Putamen (tissue), 1 donor: ENCODE measurements at regions not wholly inside any gene's neighbourhood (a gene's known extent, or its start where the extent isn't known, plus 50 kb on each side); places are given as distances from the start of the nearest gene placed in this dataset.
"Not testable (repeated sequence)": the region's sequence is repeated elsewhere in the genome, so short reads cannot be mapped to it uniquely, and the experiment has no call there.

ENCODE experiments used
- DNase-seq: peaks from one replicate; pipeline ENCODE4 v3.0.0-alpha.2; 2016; ENCODE audit warnings: low spot score

DNA sequence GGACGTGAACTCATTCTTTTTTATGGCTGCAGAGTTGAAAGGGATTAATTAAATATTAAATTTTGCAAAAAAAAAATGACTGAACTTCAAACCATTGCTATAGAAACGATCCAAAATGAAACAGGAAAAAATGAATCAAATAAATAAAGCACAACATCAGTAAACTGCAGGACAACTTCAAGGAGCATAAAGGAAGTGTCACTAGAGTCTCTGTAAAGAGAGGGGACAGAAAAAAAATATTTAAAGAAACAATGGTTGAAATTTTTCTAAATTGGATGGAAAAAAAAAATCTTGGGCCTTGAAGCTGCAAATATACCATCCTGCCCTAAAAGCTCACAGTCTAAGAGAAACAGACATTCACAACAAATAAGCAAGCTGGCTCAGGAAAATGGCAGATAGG is 339.3 kb upstream of the INTU start:
- DNase-seq: no peak

DNA sequence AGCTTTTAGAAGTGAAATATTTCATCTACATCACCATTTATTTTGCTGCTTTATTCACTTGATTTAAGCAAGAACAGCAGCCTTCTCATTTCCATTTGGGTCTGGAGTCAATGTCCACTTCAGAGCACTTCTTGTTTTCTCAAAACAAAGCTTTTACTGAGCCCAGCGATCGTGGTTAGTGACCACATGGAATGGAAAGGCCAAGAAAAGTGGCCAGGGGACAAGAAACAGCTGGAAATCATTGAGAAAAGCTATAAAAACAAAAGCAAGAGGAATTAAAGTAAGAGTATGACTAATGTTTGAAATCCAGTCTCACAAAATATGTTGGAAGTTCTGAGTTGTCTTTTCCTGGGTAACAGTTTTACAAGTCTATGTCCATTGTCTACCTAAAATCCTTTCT is 328.4 kb upstream of the INTU start:
- no peak for DNase-seq

DNA sequence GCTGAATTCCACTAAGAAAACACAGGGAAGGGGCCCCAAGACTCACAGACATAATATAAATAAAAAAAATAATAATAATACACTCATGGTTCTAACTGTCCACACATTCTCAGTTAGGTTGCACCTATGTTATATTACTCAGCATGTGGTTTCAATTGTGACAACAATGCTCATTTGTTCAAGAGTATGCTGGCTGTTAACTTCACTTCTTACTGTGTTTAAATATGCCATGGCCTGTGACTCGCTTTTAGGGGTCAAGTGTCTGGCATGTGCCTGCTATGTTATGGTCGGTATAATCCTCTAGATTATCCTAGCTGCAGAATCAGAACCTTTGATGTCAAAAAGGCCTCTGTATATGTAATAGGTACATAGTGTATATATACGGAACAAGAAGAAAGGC is 324.8 kb upstream of the INTU start:
- DNase-seq: no peak

DNA sequence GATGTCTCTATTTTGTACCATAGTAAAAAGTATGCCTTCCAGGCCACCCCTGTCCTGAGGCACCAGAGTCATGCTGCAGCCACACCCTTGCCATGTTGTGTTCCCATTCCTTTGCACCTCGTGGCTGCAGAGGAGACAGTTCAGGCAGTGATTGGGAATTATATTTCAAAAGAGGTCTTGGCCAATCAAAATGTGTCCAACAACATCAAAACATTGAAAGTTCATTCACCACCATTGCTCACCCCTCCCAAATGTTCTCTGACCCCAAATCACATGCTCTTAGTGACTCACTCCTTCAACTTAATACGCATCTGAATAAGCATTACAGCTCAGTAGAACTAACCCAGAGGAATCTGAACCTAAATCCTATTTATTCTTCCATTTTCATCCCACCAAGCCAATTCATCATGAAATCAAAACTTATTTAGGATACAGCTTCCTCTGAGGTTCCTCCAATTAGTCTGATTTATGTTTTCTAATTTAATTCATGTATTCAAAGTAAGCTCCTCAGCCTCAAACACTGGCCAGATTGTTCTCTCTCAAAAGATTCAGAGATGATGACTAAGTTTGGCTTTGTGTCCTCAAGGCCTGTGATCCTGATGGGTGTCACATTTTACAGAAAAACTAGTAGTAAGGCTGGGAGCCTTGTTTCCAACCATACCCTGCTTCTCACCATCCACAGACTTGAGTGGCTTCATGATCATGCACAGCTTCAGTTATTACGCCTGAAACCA is 323.2 kb upstream of the INTU start:
- DNase-seq: no peak

DNA sequence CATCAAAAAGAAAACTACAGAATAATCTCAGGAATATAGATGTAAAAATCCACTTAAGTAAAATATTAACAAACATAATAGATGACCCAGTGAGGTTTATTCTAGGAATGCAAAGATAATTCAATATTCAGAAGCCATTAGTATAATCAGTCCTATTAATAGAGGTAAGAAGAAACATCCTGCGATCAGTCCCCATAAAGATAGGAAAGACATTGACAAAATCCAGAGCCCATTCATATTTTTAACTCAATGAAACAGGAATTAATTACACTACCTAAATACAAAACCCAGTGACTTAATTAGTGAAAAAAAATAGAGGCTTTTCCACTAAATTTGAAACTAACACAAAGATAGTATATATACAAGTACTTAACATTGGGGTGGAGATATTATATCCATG is 321.4 kb upstream of the INTU start:
- no peak for DNase-seq

DNA sequence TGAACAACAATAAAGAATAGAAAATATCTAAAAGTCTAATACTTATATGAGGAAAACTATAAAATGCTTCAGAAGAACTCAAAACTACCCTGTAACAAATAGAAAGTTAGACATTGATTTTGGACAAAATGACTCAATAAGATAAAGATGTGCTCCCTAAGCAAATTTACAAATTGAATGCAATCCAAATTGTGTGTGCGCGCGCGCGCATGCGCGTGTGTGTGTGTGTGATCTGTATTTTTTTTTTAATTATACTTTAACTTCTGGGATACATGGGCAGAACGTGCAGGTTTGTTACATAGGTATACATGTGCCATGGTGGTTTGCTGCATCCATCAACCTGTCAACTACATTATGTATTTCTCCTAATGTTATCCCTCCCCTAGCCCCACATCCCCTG is 320.8 kb upstream of the INTU start:
- no peak for DNase-seq

DNA sequence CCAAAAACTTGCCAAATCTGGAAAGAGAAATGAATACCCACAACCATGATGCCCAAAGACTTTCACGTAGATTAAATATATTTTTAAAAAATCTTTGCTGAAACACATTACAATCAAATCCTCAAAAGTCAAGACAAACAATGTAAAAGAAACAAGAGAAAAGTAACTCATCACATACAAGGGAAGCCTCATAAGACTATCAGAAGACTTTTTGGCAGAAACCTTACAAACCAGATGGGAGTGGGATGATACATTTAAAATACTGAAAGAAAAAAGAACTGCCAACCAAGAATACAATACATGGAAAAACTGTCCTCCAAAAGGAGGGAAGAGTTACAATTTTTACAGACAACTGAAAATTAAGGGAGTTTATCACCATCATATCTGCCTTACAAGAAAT is 319.0 kb upstream of the INTU start:
- DNase-seq: no peak

DNA sequence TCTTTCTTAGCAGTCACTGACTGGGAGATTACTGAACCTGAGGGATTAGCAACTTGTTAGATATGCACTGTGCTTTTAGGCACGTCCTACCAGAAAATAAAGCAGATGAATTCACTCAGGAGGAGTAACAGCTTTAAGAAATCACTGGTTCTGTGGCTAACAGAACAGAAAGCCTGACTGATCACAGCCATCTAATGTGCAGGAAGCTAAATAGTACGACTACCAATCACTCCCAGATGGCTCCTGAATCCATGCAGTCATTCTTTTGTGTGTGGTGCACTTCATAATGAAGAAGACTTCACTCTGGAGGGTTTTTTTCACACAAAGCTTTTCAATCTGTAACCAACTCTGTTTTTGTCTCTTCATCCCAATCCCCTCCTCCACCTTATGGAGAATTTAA is 305.3 kb upstream of the INTU start:
- DNase-seq: no peak

DNA sequence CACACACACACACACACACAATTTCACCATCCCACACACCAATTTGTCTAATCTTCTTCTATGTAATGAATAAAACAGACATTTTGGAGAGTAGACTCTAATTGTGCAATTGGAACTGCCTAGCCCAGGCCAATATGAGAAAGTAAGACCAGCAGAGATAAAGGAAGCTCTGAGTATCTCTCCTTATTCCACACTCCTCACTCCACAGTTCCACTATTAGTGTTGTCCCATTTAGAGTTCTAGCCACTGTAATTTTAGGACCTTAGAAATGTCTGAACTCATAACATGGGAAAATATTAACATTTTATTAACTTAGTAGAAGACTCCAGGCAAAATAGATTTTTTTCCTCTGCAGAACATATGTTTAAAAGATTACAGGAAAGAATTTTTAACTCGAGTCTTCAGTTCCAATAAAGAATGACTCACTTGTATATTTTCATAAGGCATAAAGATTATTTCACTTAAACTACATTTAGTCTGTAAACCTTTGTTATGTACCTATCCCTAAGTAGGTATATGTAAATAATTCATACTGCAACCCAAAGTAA is 297.6 kb upstream of the INTU start:
- no peak for DNase-seq

DNA sequence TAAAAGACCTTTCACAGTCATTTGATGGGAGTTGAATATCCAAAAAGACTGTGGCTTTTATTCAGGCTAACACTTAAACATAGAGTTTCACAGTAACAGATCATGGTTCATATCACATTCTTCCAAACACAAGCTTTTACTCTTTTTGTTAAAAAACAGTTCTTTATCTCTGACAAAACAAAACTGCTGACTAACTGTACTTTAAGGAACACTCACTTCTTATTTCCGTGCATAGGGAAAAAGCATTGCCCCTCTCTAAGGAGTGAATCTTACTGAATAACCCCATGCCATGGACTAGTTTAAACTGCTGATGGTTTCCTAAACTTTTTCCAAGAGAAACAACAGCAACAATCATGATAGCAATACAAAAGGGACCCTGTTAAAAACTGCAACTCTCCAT is 297.0 kb upstream of the INTU start:
- no peak for DNase-seq

DNA sequence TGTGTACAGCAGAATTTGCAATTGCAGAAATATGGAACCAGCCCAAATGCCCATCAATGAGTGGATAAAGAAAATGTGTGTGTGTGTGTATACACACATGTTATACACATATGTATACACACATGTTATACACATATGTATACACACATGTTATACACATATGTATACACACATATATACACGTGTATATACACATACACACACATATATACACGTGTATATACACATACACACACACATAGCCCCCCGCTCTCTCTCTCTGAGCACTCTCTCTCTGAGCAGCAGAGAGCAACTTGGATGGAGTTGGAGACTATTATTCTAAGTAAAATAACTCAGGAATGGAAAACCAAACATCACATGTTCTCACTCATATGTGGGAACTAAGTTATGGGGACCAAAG is 289.6 kb upstream of the INTU start:
- DNase-seq: not testable (repeated sequence)

DNA sequence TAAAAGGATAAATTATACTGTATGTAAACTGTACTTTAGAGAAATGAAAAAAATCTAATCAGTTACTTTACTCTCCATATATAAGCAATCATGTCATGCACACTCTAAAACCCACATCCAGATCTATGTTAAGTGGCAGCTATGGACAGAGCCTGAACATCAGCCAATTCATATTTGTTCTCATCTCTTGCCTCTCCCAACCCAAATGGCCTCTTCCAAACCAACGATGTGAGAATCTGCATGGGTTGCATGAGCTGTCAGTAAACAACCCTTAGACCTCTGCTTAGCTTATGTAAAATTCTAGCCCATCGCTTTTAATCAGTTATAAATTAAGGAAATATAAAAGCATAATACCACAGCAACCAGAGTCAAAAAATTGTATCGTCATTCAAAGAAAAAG is 288.7 kb upstream of the INTU start:
- DNase-seq: no peak

DNA sequence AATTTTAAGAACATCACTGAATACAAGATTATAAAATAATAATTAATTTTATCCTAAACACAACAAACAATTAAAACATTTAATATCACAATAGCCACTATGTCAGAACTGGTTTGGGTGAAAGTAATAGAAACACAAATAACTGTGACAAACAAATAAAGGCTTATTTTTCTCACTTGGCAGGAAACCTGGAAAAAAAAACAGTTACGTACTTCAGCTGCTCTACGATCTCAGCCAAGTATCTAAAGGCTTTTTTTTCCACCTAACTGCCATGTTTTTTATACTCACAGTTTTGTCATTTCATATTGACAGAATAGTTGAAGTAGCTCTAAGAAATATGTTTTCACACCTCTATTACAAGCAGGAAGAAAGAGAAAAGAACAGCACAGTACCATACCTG is 284.8 kb upstream of the INTU start:
- DNase-seq: no peak

DNA sequence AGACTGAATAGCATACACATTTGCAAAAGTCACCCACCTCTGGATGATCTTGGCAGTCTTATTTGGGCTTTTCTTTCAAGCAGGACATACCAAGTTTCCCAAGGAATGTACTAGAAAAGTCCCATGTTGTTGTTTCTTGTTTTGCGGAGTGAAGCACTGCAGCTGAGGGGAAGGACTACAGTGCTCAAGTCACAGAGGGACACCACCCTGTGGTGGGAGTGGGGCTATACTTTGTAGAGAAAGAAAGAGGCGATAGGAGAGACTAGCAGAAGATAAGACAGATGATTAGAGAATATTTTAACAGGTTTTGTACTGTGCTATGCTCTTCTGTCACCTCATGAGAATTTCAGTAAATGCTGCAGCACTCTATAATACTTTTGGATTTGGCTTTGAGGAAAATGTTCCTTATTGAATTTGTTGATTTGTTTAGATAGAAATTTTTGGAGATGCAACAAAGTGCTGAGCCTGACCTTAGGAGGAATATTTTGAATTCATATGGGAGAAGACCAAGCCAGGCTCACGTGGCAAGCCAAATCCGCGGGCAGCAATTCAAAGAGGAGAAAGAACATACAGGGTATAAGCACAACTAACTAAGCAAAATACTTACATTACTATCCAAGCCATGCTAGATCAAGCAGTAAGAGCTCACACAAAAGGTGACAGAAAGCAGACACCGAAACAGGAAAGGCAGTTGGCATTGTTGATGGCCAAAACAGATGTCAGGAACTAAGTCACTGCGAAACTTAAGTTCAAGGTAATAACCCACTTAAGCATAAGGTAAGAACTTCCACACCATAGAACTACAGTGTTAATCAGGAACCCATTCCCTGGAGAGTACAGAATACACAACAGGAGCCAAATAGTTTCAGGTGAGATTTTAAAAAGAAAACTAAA is 280.3 kb upstream of the INTU start:
- DNase-seq: no peak

DNA sequence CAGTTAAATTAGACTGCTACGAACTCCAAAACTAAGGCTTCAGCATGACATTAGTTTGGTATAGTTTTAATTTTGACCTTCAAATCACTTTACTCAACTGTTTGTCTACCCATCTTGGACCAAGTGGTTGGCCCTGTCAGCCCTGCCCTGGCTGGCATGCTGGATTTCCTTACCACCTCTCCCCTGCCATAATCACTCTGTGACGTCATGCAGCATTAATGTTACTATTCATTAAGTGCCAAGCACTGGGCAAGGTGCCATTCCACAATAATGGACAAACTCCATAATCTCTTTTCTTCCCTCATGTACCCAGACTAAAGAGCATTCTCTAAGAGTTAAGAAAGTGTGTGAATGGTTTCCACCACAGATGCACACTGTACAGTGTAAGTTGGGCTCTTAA is 277.0 kb upstream of the INTU start:
- DNase-seq: no peak

DNA sequence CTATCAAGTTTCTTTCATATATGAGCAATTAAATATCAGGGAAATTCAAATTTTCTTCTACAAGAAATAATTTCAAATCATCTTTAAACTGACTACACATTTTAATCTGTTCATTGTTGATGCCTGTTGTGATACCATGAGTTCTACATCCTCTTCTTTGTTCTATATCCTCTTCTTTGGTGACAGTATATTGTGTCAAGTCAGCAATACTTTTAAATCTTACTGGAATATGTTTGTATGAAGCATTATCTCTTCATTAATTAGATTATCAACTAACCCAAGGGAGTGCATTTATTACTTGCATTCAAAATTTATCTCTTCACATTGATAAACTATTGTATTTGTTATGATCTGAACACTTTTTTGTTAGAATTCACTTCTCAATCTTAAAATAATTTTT is 275.0 kb upstream of the INTU start:
- DNase-seq: no peak

DNA sequence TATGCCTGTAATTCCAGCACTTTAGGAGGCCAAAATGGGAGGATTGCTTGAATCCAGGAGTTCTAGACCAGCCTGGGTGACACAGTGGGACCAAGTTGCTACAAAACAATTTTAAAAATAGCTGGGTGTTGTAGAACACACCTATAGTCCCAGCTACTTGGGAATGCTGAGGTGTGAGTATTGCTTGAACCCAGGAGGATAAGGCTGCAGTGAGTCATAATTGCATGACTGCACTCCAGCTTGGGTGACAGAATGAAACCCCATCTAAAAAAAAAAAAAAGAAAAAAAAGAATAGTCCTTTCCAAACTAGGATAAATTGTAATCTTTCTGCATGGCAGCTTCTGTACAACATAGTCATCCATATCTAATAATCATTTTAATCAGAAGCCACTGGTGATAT is 270.1 kb upstream of the INTU start:
- no peak for DNase-seq

DNA sequence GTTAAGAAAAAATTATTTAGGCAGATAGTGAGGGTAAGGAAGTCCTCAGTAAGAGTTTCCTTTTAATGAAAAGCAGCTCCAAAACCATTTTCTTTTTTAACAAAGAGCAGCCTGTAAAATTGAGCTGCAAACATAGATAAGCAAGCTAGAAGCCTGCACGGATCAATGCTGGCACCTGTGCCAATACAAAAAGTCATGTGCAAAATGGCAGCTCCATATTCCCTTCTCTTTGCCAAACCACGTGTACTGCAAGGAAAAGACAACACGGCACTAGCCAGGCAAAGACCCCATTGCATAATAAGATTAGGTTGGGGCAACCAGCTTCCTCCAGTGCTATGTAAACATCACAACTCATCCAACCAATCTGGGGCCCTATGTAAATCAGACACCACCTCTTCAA is 268.4 kb upstream of the INTU start:
- no peak for DNase-seq

DNA sequence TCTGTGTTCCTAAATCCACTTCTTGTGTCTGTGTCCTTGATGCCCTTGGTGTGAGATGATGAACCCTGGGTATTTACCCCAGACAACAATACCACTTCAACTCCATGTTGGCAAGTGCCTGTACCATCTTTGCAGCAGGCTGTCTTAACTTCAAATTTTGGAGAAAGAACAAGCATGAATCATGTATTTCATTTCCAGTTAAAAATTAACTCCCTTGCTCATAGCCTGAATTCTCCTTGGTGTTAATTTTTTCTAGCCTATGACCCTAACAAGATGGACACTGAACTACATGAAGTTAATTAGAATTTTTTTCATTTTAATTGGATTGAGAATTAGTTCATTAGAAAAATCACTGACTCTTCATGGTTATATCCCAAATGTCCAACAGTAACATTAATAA is 267.8 kb upstream of the INTU start:
- DNase-seq: no peak

DNA sequence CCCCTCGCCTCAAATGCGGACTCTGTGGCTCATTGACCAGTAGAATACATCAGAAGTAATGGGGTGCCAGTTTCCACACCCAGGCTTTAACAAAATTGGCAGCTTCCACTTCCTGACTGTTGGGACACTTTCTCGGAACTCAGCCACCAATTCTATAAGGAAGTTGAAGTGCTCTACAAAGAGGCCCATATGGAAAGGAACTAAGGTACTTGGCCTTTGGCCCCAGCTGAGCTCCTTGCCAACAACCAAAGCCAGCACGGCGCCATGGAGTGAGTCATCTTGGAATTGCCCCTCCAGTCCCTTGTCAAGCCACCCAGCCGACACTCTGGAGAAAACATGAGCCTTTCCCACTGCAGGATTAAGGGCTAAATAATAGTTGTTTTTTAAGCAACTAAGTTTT is 262.2 kb upstream of the INTU start:
- DNase-seq: no peak

DNA sequence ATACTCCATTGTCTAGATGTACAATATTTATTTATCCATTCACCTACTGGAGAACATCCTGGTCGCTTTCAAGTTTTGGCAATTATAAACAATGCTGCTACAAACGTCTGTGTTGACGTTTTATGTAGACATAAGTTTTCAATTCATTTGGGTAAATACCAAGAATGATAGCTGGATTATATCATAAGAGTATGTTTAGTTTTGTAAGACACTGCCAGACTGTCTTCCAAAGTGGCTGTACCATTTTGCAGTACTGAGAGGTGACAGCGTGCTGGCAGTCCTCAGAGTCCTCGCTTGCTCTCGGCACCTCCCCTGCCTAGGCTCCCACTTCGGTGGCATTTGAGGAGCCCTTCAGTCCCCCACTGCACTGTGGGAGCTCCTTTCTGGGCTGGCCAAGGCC is 253.3 kb upstream of the INTU start:
- DNase-seq: no peak

DNA sequence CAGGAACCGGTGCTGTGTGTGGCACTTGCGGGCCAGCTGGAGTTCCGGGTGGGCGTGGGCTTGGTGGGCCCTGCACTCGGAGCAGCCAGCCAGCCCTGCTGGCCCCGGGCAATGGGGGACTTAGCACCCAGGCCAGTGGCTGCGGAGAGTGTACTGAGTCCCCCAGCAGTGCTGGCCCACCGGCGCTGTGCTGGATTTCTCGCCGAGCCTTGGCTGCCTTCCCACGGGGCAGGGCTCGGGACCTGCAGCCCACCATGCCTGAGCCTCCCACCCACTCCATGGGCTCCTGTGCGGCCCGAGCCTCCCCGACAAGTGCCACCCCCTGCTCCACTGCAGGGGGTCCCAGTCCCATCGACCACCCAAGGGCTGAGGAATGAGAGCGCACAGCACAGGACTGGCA is 252.8 kb upstream of the INTU start:
- not testable (repeated sequence) for DNase-seq

DNA sequence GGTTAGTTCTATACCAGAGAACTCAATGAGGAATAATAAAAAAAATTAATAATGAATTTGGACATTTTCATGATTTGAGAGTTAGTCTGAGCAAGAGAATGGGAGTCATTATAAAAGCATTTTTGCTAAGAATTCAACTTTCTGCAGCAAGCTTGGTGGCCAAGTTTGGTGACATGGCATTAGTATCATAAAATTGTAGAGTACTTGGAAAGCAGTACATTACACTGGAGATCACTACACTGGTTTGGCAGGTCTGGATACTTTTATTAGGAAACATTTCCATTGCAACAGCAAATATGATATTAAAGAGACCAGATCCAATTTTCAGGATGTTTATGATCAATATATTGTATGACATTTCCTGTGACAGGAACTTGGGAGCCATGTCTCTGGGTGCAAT is 249.1 kb upstream of the INTU start:
- no peak for DNase-seq
